ENCODE measurements at regions not wholly inside any gene's neighbourhood (a gene's known extent, or its start where the extent isn't known, plus 50 kb on each side); places are given as distances from the start of the nearest gene placed in this dataset.

- DNase-seq (ENCODE audit: low read depth in 2 of 2): no peak
These were observed 452.3 kb upstream of the MEX3C start for GRCh38 chr18:51649796-51650195.

- DNase-seq (ENCODE audit: low read depth in 2 of 2): no peak
These were observed 454.3 kb upstream of the MEX3C start for GRCh38 chr18:51651761-51652160.

- no peak for DNase-seq (ENCODE audit: low read depth in 2 of 2)
These were observed 456.2 kb upstream of the MEX3C start for GRCh38 chr18:51653507-51654213.

- DNase-seq (ENCODE audit: low read depth in 2 of 2): no peak
These were observed 457.2 kb upstream of the MEX3C start for GRCh38 chr18:51654488-51655326.

- DNase-seq (ENCODE audit: low read depth in 2 of 2): no peak
These were observed 457.8 kb upstream of the MEX3C start for GRCh38 chr18:51655327-51655698.

GRCh38 chr18:51656249-51656648, 458.8 kb upstream of the MEX3C start:
- DNase-seq (ENCODE audit: low read depth in 2 of 2): no peak

- no peak for DNase-seq (ENCODE audit: low read depth in 2 of 2)
These were observed 461.0 kb upstream of the MEX3C start for GRCh38 chr18:51658436-51658835.

- no peak for DNase-seq (ENCODE audit: low read depth in 2 of 2)
These were observed 462.3 kb upstream of the MEX3C start for GRCh38 chr18:51659781-51660180.

GRCh38 chr18:51660188-51660715, 462.8 kb upstream of the MEX3C start:
- DNase-seq (ENCODE audit: low read depth in 2 of 2): no peak

GRCh38 chr18:51664236-51664635, 466.8 kb upstream of the MEX3C start:
- DNase-seq (ENCODE audit: low read depth in 2 of 2): no peak

- no peak for DNase-seq (ENCODE audit: low read depth in 2 of 2)
These were observed 469.3 kb upstream of the MEX3C start for GRCh38 chr18:51666763-51667191.

GRCh38 chr18:51668101-51668500, 470.6 kb upstream of the MEX3C start:
- DNase-seq (ENCODE audit: low read depth in 2 of 2): peak; percentile 9 to 40

GRCh38 chr18:51668607-51669006, 471.1 kb upstream of the MEX3C start:
- DNase-seq (ENCODE audit: low read depth in 2 of 2): no peak

GRCh38 chr18:51686590-51686989, 489.1 kb upstream of the MEX3C start:
- DNase-seq (ENCODE audit: low read depth in 2 of 2): no peak

- no peak for DNase-seq (ENCODE audit: low read depth in 2 of 2)
These were observed 490.5 kb upstream of the MEX3C start for GRCh38 chr18:51687845-51688585.

GRCh38 chr18:51692612-51693011, 495.1 kb upstream of the MEX3C start:
- DNase-seq (ENCODE audit: low read depth in 2 of 2): no peak

GRCh38 chr18:51711298-51711889, 513.9 kb upstream of the MEX3C start:
- DNase-seq (ENCODE audit: low read depth in 2 of 2): no peak

GRCh38 chr18:51712821-51713220, 515.3 kb upstream of the MEX3C start:
- no peak for DNase-seq (ENCODE audit: low read depth in 2 of 2)

- DNase-seq (ENCODE audit: low read depth in 2 of 2): no peak
These were observed 518.8 kb upstream of the MEX3C start for GRCh38 chr18:51716277-51716676.

- DNase-seq (ENCODE audit: low read depth in 2 of 2): no peak
These were observed 523.9 kb upstream of the MEX3C start for GRCh38 chr18:51721388-51721787.

GRCh38 chr18:51721996-51722395, 524.5 kb upstream of the MEX3C start:
- DNase-seq (ENCODE audit: low read depth in 2 of 2): no peak

All from stimulated activated CD4-positive, alpha-beta T cell treated with anti-CD3 and anti-CD28 coated beads, Interleukin-15, amount 100 ng/mL, for 48 hours (primary cell).